ENCODE measurements at regions not wholly inside any gene's neighbourhood (a gene's known extent, or its start where the extent isn't known, plus 50 kb on each side); places are given as distances from the start of the nearest gene placed in this dataset.

GRCh38 chr11:119903821-119904220 is 174.8 kb upstream of the NECTIN1 start:
- no peak overlapping the region for H3K4me3 ChIP-seq (ENCODE audit: low read depth, low read length)
- TF ChIP-seq CTCF (IDR thresholded peaks at IDR 0.05; ENCODE audit: insufficient read depth, low read depth, low read length), result no peak
- DNase-seq (ENCODE audit: low read depth), result no peak

- no peak for TF ChIP-seq CTCF (IDR thresholded peaks at IDR 0.05; ENCODE audit: insufficient read depth, low read depth, low read length)
- DNase-seq (ENCODE audit: low read depth), result no peak
- H3K4me3 ChIP-seq (ENCODE audit: low read depth, low read length), result no peak overlapping the region
Measured at GRCh38 chr11:119903389-119903788, 174.4 kb upstream of the NECTIN1 start.

- no peak for DNase-seq (ENCODE audit: low read depth)
- no peak overlapping the region for H3K4me3 ChIP-seq (ENCODE audit: low read depth, low read length)
- TF ChIP-seq CTCF (IDR thresholded peaks at IDR 0.05; ENCODE audit: insufficient read depth, low read depth, low read length), result no peak
Measured at GRCh38 chr11:119902656-119903231, 173.7 kb upstream of the NECTIN1 start.

GRCh38 chr11:119901657-119902577 is 172.9 kb upstream of the NECTIN1 start:
- no peak for DNase-seq (ENCODE audit: low read depth)
- TF ChIP-seq CTCF (IDR thresholded peaks at IDR 0.05; ENCODE audit: insufficient read depth, low read depth, low read length), result no peak
- H3K4me3 ChIP-seq (ENCODE audit: low read depth, low read length), result no peak overlapping the region

GRCh38 chr11:119899997-119900396 is 171.0 kb upstream of the NECTIN1 start:
- no peak overlapping the region for H3K4me3 ChIP-seq (ENCODE audit: low read depth, low read length)
- no peak for TF ChIP-seq CTCF (IDR thresholded peaks at IDR 0.05; ENCODE audit: insufficient read depth, low read depth, low read length)
- DNase-seq (ENCODE audit: low read depth), result no peak

GRCh38 chr11:119897576-119897975 is 168.6 kb upstream of the NECTIN1 start:
- TF ChIP-seq CTCF (IDR thresholded peaks at IDR 0.05; ENCODE audit: insufficient read depth, low read depth, low read length), result no peak
- DNase-seq (ENCODE audit: low read depth), result no peak
- no peak overlapping the region for H3K4me3 ChIP-seq (ENCODE audit: low read depth, low read length)
